ENCODE measurements at regions not wholly inside any gene's neighbourhood (a gene's known extent, or its start where the extent isn't known, plus 50 kb on each side); places are given as distances from the start of the nearest gene placed in this dataset.

DNA sequence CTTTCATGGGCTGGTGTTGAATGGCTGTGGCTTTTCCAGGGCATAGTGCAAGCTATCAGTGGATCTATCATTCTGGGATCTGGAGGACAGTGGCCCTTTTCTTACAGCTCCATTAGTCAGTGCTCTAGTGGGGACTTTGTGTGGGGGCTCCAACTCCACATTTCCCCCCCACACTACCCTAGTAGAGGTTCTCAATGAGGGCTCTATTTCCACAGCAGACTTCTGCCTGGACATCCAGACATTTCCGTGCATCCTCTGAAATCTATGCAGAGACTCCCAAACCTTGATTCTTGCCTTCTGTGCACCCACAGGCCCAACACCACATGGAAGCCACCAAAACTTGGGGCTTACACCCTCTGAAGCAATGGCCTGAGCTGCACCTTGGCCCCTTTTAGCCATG, 208.3 kb upstream of the MKLN1 start:
- Histone ChIP-seq H3K9ac (no peak overlapping the region), H3K9me3 (peaks cover 22% of the 10 kb centered on the region), H3K27me3 (no peaks in the 10 kb centered on the region), H3K27ac (no peak overlapping the region), H3K36me3 (0 out of 2 replicates have a peak, but pooled peaks cover 8% of the 10 kb centered on the region), H4K20me1 (no peaks in the 10 kb centered on the region), H3K4me2 (no peak overlapping the region), H3K4me3 (no peak overlapping the region), H3K4me1 (no peaks in the 10 kb centered on the region)
- TF ChIP-seq Cebpa-rat (IDR thresholded peaks at IDR 0.05), result no peak

- Histone ChIP-seq H3K4me2 (no peak overlapping the region), H3K36me3 (0 out of 2 replicates have a peak, but pooled peaks cover 8% of the 10 kb centered on the region), H3K27me3 (no peaks in the 10 kb centered on the region), H3K4me3 (no peak overlapping the region), H3K9me3 (peaks cover 22% of the 10 kb centered on the region), H3K4me1 (no peaks in the 10 kb centered on the region), H3K9ac (no peak overlapping the region), H4K20me1 (no peaks in the 10 kb centered on the region), H3K27ac (no peak overlapping the region)
- no peak for TF ChIP-seq Cebpa-rat (IDR thresholded peaks at IDR 0.05)
Measured at GRCh38 chr7:131122394-131122793, 205.3 kb upstream of the MKLN1 start.

- no peaks in the 10 kb centered on the region for H3K4me1 ChIP-seq
- no peak for TF ChIP-seq Cebpa-rat (IDR thresholded peaks at IDR 0.05)
- no peak overlapping the region for H3K4me3 ChIP-seq
- H3K27me3 ChIP-seq, result no peaks in the 10 kb centered on the region
- no peaks in the 10 kb centered on the region for H4K20me1 ChIP-seq
- peaks cover 9% of the 10 kb centered on the region for H3K9me3 ChIP-seq
- no peak overlapping the region for H3K27ac ChIP-seq
- no peak overlapping the region for H3K9ac ChIP-seq
- no peak overlapping the region for H3K4me2 ChIP-seq
- H3K36me3 ChIP-seq, result 0 out of 2 replicates have a peak, but pooled peaks cover 4% of the 10 kb centered on the region
Measured at GRCh38 chr7:131124001-131124629, 203.6 kb upstream of the MKLN1 start.

- Histone ChIP-seq H3K9ac (no peak overlapping the region), H3K27me3 (no peaks in the 10 kb centered on the region), H3K27ac (no peak overlapping the region), H3K4me3 (no peak overlapping the region), H3K4me1 (no peaks in the 10 kb centered on the region), H3K9me3 (peaks cover 2% of the 10 kb centered on the region), H4K20me1 (no peaks in the 10 kb centered on the region), H3K36me3 (no peaks in the 10 kb centered on the region), H3K4me2 (no peak overlapping the region)
- no peak for TF ChIP-seq Cebpa-rat (IDR thresholded peaks at IDR 0.05)
Measured at GRCh38 chr7:131124867-131125266, 202.8 kb upstream of the MKLN1 start.

GRCh38 chr7:131130324-131130723, 197.4 kb upstream of the MKLN1 start:
- no peaks in the 10 kb centered on the region for H3K36me3 ChIP-seq
- no peak for TF ChIP-seq Cebpa-rat (IDR thresholded peaks at IDR 0.05)
- H3K9me3 ChIP-seq, result no peaks in the 10 kb centered on the region
- no peak overlapping the region for H3K27ac ChIP-seq
- no peaks in the 10 kb centered on the region for H4K20me1 ChIP-seq
- H3K9ac ChIP-seq, result no peak overlapping the region
- no peak overlapping the region for H3K4me3 ChIP-seq
- H3K4me2 ChIP-seq, result no peak overlapping the region
- H3K4me1 ChIP-seq, result no peaks in the 10 kb centered on the region
- H3K27me3 ChIP-seq, result no peaks in the 10 kb centered on the region

DNA sequence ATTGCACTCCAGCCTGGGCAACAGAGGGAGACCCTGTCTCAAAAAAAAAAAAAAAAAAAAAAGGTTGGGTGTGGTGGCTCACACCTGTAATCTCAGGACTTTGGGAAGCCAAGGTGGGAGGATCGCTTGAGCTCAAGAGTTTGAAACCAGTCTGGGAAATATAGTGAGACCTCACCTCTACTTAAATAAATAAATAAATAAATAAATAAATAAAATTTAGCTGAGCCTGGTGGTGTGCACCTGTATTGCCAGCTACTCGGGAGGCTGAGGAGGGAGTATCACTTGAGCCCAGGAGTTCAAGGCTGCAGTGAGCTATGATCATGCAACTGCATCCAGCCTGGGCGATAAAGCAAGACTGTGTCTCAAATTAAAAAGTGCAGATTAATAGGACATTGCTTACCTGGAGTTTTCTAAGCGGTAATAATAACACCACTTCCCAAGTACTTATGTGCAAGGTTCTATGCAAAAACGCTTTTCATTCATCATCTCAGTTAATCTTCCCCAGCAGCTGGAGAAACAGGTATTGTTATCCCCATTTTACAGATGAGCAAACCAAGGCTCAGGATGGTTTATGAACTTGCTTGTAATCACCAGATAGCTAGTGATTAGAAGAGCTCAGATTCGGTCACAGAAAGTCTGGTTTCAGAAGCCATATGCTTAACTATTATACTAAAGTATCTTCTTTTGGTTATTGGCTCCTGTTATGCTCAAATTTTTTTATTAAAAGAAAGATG, 196.5 kb upstream of the MKLN1 start:
- no peak overlapping the region for H3K9ac ChIP-seq
- no peaks in the 10 kb centered on the region for H3K27me3 ChIP-seq
- no peak overlapping the region for H3K4me2 ChIP-seq
- no peak for TF ChIP-seq Cebpa-rat (IDR thresholded peaks at IDR 0.05)
- H3K27ac ChIP-seq, result no peak overlapping the region
- H3K4me3 ChIP-seq, result no peak overlapping the region
- no peaks in the 10 kb centered on the region for H3K4me1 ChIP-seq
- H3K9me3 ChIP-seq, result no peaks in the 10 kb centered on the region
- H3K36me3 ChIP-seq, result no peaks in the 10 kb centered on the region
- no peaks in the 10 kb centered on the region for H4K20me1 ChIP-seq

GRCh38 chr7:131131746-131132431, 195.8 kb upstream of the MKLN1 start:
- H3K4me2 ChIP-seq, result no peak overlapping the region
- H3K9ac ChIP-seq, result no peak overlapping the region
- H3K9me3 ChIP-seq, result no peaks in the 10 kb centered on the region
- TF ChIP-seq Cebpa-rat (IDR thresholded peaks at IDR 0.05), result no peak
- no peaks in the 10 kb centered on the region for H3K4me1 ChIP-seq
- no peak overlapping the region for H3K27ac ChIP-seq
- no peaks in the 10 kb centered on the region for H3K36me3 ChIP-seq
- H3K27me3 ChIP-seq, result no peaks in the 10 kb centered on the region
- H4K20me1 ChIP-seq, result no peaks in the 10 kb centered on the region
- H3K4me3 ChIP-seq, result no peak overlapping the region

GRCh38 chr7:131139462-131139861, 188.2 kb upstream of the MKLN1 start:
- no peaks in the 10 kb centered on the region for H3K27me3 ChIP-seq
- H3K4me3 ChIP-seq, result no peak overlapping the region
- no peak for TF ChIP-seq Cebpa-rat (IDR thresholded peaks at IDR 0.05)
- H3K27ac ChIP-seq, result no peak overlapping the region
- no peak overlapping the region for H3K9ac ChIP-seq
- no peaks in the 10 kb centered on the region for H4K20me1 ChIP-seq
- no peaks in the 10 kb centered on the region for H3K36me3 ChIP-seq
- H3K4me1 ChIP-seq, result no peaks in the 10 kb centered on the region
- H3K9me3 ChIP-seq, result peaks cover 11% of the 10 kb centered on the region; the same call in 1 of the 2 replicates
- H3K4me2 ChIP-seq, result no peak overlapping the region

GRCh38 chr7:131141443-131141967, 186.2 kb upstream of the MKLN1 start:
- no peak overlapping the region for H3K4me3 ChIP-seq
- TF ChIP-seq Cebpa-rat (IDR thresholded peaks at IDR 0.05), result no peak
- no peaks in the 10 kb centered on the region for H3K4me1 ChIP-seq
- H4K20me1 ChIP-seq, result no peaks in the 10 kb centered on the region
- no peak overlapping the region for H3K4me2 ChIP-seq
- H3K9ac ChIP-seq, result no peak overlapping the region
- H3K27me3 ChIP-seq, result no peaks in the 10 kb centered on the region
- peaks cover 11% of the 10 kb centered on the region; the same call in 1 of the 2 replicates for H3K9me3 ChIP-seq
- no peak overlapping the region for H3K27ac ChIP-seq
- no peaks in the 10 kb centered on the region for H3K36me3 ChIP-seq

- Histone ChIP-seq H4K20me1 (no peaks in the 10 kb centered on the region), H3K9ac (no peak overlapping the region), H3K27ac (no peak overlapping the region), H3K4me2 (no peak overlapping the region), H3K4me1 (no peaks in the 10 kb centered on the region), H3K4me3 (no peak overlapping the region), H3K36me3 (no peaks in the 10 kb centered on the region), H3K27me3 (no peaks in the 10 kb centered on the region), H3K9me3 (peaks cover 11% of the 10 kb centered on the region; the same call in 1 of the 2 replicates)
- no peak for TF ChIP-seq Cebpa-rat (IDR thresholded peaks at IDR 0.05)
Measured at GRCh38 chr7:131143869-131144268, 183.8 kb upstream of the MKLN1 start.
